RKO (cell line): ENCODE measurements at regions not wholly inside any gene's neighbourhood (a gene's known extent, or its start where the extent isn't known, plus 50 kb on each side); places are given as distances from the start of the nearest gene placed in this dataset.
A peak's percentile ranks its signal among the peaks of the same experiment; 100 is the strongest.
"Not testable (repeated sequence)": the region's sequence is repeated elsewhere in the genome, so short reads cannot be mapped to it uniquely, and the experiment has no call there.

Experiments
- DNase-seq: peaks from one replicate; pipeline ENCODE4 v3.0.0-alpha.2; 2016; ENCODE audit warnings: low spot score

- no peak for DNase-seq
Observed at GRCh38 chr2:175766880-175767279, 235.2 kb downstream of the LNPK start.

- DNase-seq, result no peak
Observed at GRCh38 chr2:175755656-175756386, 246.2 kb downstream of the LNPK start.

- no peak for DNase-seq
Observed at GRCh38 chr2:175755169-175755568, 246.9 kb downstream of the LNPK start.

GRCh38 chr2:175750195-175750594 lies 251.9 kb downstream of the LNPK start:
- DNase-seq, result no peak

GRCh38 chr2:175745911-175746310 lies 256.2 kb downstream of the LNPK start:
- DNase-seq, result no peak

GRCh38 chr2:175744000-175744399 lies 258.1 kb downstream of the LNPK start:
- no peak for DNase-seq

GRCh38 chr2:175743011-175743410 lies 259.1 kb downstream of the LNPK start:
- peak; percentile 17 for DNase-seq

GRCh38 chr2:175742367-175742766 lies 259.7 kb downstream of the LNPK start:
- DNase-seq, result peak; percentile 37

- no peak for DNase-seq
Observed at GRCh38 chr2:175741164-175741563, 260.9 kb downstream of the LNPK start.

GRCh38 chr2:175737722-175738361 lies 264.2 kb downstream of the LNPK start:
- no peak for DNase-seq

GRCh38 chr2:175734686-175735085 lies 267.4 kb downstream of the LNPK start:
- no peak for DNase-seq

GRCh38 chr2:175732531-175732930 lies 269.5 kb downstream of the LNPK start:
- no peak for DNase-seq

- no peak for DNase-seq
Observed at GRCh38 chr2:175730050-175730449, 272.0 kb downstream of the LNPK start.

- no peak for DNase-seq
Observed at GRCh38 chr2:175729049-175729706, 272.9 kb downstream of the LNPK start.

- DNase-seq, result no peak
Observed at GRCh38 chr2:175728032-175728431, 274.0 kb downstream of the LNPK start.

GRCh38 chr2:175726223-175726622 lies 275.8 kb downstream of the LNPK start:
- DNase-seq, result peak; percentile 62

GRCh38 chr2:175709248-175709647 lies 292.8 kb downstream of the LNPK start:
- DNase-seq, result no peak

GRCh38 chr2:175707322-175707721 lies 294.7 kb downstream of the LNPK start:
- no peak for DNase-seq

GRCh38 chr2:175704568-175704967 lies 297.5 kb downstream of the LNPK start:
- DNase-seq, result not testable (repeated sequence)

- no peak for DNase-seq
Observed at GRCh38 chr2:175698061-175698460, 304.0 kb downstream of the LNPK start.

- DNase-seq, result peak; percentile 68
Observed at GRCh38 chr2:175690113-175690837, 311.8 kb downstream of the LNPK start.

- no peak for DNase-seq
Observed at GRCh38 chr2:175688243-175688642, 313.8 kb downstream of the LNPK start.

- no peak for DNase-seq
Observed at GRCh38 chr2:175687465-175687864, 314.6 kb downstream of the LNPK start.
